CD4-positive, alpha-beta T cell (primary cell): ENCODE measurements at regions not wholly inside any gene's neighbourhood (a gene's known extent, or its start where the extent isn't known, plus 50 kb on each side); places are given as distances from the start of the nearest gene placed in this dataset.

ENCODE experiments used
- ATAC-seq: fragments of 200-7000 bp; cut with Tn5 transposase; one replicate; pipeline ENCODE4 v1.10.0; 2022; ENCODE audit warnings: mild to moderate bottlenecking; ENCODE audit not compliant: poor library complexity
- CTCF ChIA-PET: fragments of 350-600 bp; sonication (Branson Sonifier 250); formaldehyde crosslinking; loops from one replicate; lab custom pipeline; 2021; ENCODE audit warnings: antibody characterized with exemption, inconsistent platforms; lab: Charles Lee
- POLR2A ChIA-PET: fragments of 350-600 bp; sonication (Branson Sonifier 250); formaldehyde crosslinking; loops from one replicate; lab custom pipeline; 2021; ENCODE audit warnings: antibody characterized with exemption, inconsistent platforms; lab: Charles Lee
- DNase-seq, 14 experiments: peaks; one replicate each; pipeline ENCODE4 v3.0.0-alpha.2; 2013 to 2020; ENCODE audit warnings: mixed read lengths in 2 of 14
- H3K27ac ChIP-seq, 2 donors: one replicate each; pipeline versions ENCODE4 v1.5.1 to v1.7.0; 2013; ENCODE audit warnings: low read length in 2 of 2, low read depth in 1 of 2, mild to moderate bottlenecking in 1 of 2
- H3K27me3 ChIP-seq, 2 experiments: 1 replicate in 1 of 2; 2 replicates in 1 of 2; pipeline versions ENCODE4 v1.6.1 to v1.7.0; 2013; ENCODE audit warnings: low read length in 2 of 2, control low read depth in 1 of 2, mild to moderate bottlenecking in 1 of 2, moderate library complexity in 1 of 2; ENCODE audit not compliant: insufficient read depth in 2 of 2, control insufficient read depth in 1 of 2
- H3K36me3 ChIP-seq: one replicate; pipeline ENCODE4 v1.6.1; 2013; ENCODE audit warnings: low read length, control low read depth; ENCODE audit not compliant: insufficient read depth
- H3K4me1 ChIP-seq: one replicate; pipeline ENCODE4 v1.6.1; 2013; ENCODE audit warnings: low read length, control low read depth; ENCODE audit not compliant: insufficient read depth
- H3K4me3 ChIP-seq: one replicate; pipeline ENCODE4 v1.5.1; 2013; ENCODE audit warnings: mild to moderate bottlenecking, low read length, moderate library complexity
- H3K9me3 ChIP-seq, 2 experiments: 1 replicate in 1 of 2; 2 replicates in 1 of 2; pipeline versions ENCODE4 v1.6.1 to v1.7.0; 2013; ENCODE audit warnings: low read length in 2 of 2, mild to moderate bottlenecking in 2 of 2, control low read depth in 1 of 2, moderate library complexity in 1 of 2; ENCODE audit not compliant: control insufficient read depth in 1 of 2, insufficient read depth in 1 of 2
- H3K27ac Mint-ChIP-seq: one replicate; pipeline ENCODE4 v1.8.0; 2020; ENCODE audit warnings: mixed read lengths
- H3K27me3 Mint-ChIP-seq: one replicate; pipeline ENCODE4 v1.8.0; 2021; ENCODE audit warnings: mixed read lengths
- H3K36me3 Mint-ChIP-seq: one replicate; pipeline ENCODE4 v1.8.0; 2021; ENCODE audit warnings: low read depth, mixed read lengths
- H3K4me1 Mint-ChIP-seq: one replicate; pipeline ENCODE4 v1.8.0; 2021; ENCODE audit warnings: low read depth, mixed read lengths
- H3K4me3 Mint-ChIP-seq: one replicate; pipeline ENCODE4 v1.8.0; 2020; ENCODE audit warnings: mild to moderate bottlenecking, mixed read lengths
- H3K9me3 Mint-ChIP-seq: one replicate; pipeline ENCODE4 v1.8.0; 2020; ENCODE audit warnings: mixed read lengths
- intact Hi-C, 2 experiments: fragments of 100-400 bp; cut with DNase I in 1 of 2; cut with micrococcal nuclease in 1 of 2; formaldehyde crosslinking; loops; one replicate each; pipeline versions ENCODE4 v1.15.1 to v1.9.0; 2023 to 2025; cut with DNase I, micrococcal nuclease
- TF ChIP-seq, protein P1 (sequence below): fragments of 200-600 bp; IDR thresholded peaks from one replicate; pipeline ENCODE4 v1.8.0; 2022; ENCODE audit warnings: antibody characterized with exemption, mild to moderate bottlenecking

DNA sequence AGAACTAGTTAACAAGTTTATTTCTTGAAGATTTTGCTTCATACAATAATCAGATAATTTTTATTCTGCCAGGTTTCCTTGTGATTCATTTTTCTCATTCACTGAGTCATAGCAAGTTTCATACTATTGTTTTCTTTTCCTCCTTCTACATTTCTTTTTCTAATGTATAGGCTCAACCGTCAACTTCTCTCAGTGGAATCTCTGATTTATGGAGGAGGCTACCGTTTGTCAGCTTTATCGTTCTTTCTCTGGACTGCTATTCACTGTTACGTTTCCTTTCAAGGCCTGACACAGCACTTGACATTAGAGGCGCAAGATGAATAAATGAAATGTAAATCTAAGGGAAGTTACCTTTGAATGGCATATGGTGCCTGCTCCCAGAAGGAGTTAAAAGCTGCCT is 284.3 kb upstream of the NR5A2 start:
- Mint-ChIP-seq H3K4me3 (no peak overlapping the region), H3K4me1 (no peaks in the 10 kb centered on the region), H3K36me3 (no peaks in the 10 kb centered on the region), H3K27ac (no peak overlapping the region), H3K27me3 (peaks cover 6% of the 10 kb centered on the region), H3K9me3 (no peaks in the 10 kb centered on the region)
- POLR2A ChIA-PET: no interaction called here
- Histone ChIP-seq H3K27me3 (peaks cover 0 to 4% of the 10 kb centered on the region in 2 experiments), H3K4me1 (no peaks in the 10 kb centered on the region), H3K9me3 (no peaks in the 10 kb centered on the region), H3K27ac (no peak overlapping the region), H3K4me3 (no peak overlapping the region), H3K36me3 (no peaks in the 10 kb centered on the region)
- CTCF ChIA-PET: no interaction called here
- TF ChIP-seq, protein P1, sequence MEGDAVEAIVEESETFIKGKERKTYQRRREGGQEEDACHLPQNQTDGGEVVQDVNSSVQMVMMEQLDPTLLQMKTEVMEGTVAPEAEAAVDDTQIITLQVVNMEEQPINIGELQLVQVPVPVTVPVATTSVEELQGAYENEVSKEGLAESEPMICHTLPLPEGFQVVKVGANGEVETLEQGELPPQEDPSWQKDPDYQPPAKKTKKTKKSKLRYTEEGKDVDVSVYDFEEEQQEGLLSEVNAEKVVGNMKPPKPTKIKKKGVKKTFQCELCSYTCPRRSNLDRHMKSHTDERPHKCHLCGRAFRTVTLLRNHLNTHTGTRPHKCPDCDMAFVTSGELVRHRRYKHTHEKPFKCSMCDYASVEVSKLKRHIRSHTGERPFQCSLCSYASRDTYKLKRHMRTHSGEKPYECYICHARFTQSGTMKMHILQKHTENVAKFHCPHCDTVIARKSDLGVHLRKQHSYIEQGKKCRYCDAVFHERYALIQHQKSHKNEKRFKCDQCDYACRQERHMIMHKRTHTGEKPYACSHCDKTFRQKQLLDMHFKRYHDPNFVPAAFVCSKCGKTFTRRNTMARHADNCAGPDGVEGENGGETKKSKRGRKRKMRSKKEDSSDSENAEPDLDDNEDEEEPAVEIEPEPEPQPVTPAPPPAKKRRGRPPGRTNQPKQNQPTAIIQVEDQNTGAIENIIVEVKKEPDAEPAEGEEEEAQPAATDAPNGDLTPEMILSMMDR: no peak
- no peak for ATAC-seq
- DNase-seq: no peak
- intact Hi-C loops: no loop called here

DNA sequence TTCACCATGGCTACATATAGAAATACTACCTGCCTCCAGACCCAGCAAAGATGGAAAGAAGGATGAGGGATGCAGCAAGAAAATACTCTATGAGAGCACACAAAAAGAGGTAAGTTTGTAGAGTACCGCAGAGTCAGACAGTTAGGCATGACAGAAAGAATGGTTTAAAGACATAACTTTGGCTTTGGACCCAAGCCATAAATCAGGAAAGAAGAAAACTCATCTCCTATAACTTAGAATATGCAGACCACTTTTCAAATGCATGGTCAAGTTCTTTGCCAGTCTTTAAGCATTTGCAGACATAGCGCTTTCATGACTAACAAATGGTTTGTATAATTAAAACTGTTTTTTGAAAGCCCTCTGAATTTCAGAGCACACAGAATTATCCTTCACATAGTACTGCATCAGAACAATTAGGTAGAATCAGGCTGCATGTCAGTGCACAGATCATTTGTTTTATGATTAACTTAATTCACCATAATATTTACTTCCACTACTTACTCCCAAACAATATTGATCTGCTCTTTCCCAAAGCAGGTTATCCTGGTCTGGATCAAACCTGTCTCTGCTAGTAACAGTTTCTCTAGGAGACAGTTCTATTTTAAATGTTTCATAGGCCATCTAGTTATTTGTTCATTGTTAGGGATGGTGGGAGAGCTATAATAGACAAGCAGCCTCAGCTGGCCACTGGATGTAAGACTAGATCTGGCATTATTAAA is 280.7 kb upstream of the NR5A2 start:
- H3K4me3 ChIP-seq: no peak overlapping the region
- intact Hi-C loops: no loop called here
- no peak for DNase-seq
- Mint-ChIP-seq H3K4me3 (no peak overlapping the region), H3K9me3 (no peaks in the 10 kb centered on the region), H3K27me3 (no peaks in the 10 kb centered on the region), H3K27ac (no peak overlapping the region), H3K4me1 (no peaks in the 10 kb centered on the region), H3K36me3 (no peaks in the 10 kb centered on the region)
- ChIA-PET POLR2A (no interaction called here), CTCF (interaction anchor here (0.6 kb wide), 1 partner anchor 150 kb away, joined by 4 read pairs; no protein-coding TSS in a partner anchor)
- H3K4me1 ChIP-seq: no peaks in the 10 kb centered on the region
- H3K27me3 ChIP-seq: peaks cover 0 to 4% of the 10 kb centered on the region in 2 experiments
- no peak for ATAC-seq
- H3K9me3 ChIP-seq: no peaks in the 10 kb centered on the region
- H3K36me3 ChIP-seq: no peaks in the 10 kb centered on the region
- TF ChIP-seq, protein P1: no peak
- H3K27ac ChIP-seq: no peak overlapping the region

DNA sequence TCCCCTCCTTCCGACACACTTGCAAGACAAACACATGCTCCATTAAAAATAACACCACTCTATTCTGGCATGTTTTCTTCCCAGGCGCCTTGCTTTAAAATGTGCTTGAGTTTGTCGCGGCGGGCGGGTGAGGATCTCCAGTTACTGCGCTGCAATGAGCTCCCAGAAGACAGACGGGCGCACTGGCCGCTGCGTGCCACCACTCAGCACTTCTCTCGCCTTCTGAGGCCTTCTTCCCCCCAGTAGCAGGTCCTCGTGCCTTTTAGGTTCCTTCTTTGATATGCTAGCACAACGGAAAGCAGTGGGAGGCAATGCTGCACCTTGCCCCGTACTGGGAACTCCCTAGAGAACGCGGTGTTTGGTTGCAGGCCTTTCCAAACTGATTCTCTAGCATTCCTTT is 279.5 kb upstream of the NR5A2 start:
- DNase-seq (no peak), ATAC-seq (no peak)
- H3K27ac ChIP-seq: no peak overlapping the region
- Mint-ChIP-seq H3K4me1 (no peaks in the 10 kb centered on the region), H3K27me3 (no peaks in the 10 kb centered on the region), H3K4me3 (no peak overlapping the region), H3K36me3 (no peaks in the 10 kb centered on the region), H3K9me3 (no peaks in the 10 kb centered on the region), H3K27ac (no peak overlapping the region)
- TF ChIP-seq, protein P1: no peak
- H3K27me3 ChIP-seq: peaks cover 0 to 4% of the 10 kb centered on the region in 2 experiments
- ChIA-PET CTCF (no interaction called here), POLR2A (no interaction called here)
- H3K9me3 ChIP-seq: no peaks in the 10 kb centered on the region
- no peaks in the 10 kb centered on the region for H3K4me1 ChIP-seq
- no peaks in the 10 kb centered on the region for H3K36me3 ChIP-seq
- intact Hi-C loops: no loop called here
- H3K4me3 ChIP-seq: no peak overlapping the region
